ENCODE measurements at regions not wholly inside any gene's neighbourhood (a gene's known extent, or its start where the extent isn't known, plus 50 kb on each side); places are given as distances from the start of the nearest gene placed in this dataset.

GRCh38 chr2:81093031-81093430 is 788.5 kb upstream of the LRRTM1 start:
- TF ChIP-seq CTCF (conservative IDR thresholded peaks at IDR 0.05 in 1 of 2, IDR thresholded peaks at IDR 0.05 in 1 of 2; ENCODE audit: low read depth in 1 of 2, low read length in 2 of 2), result no peak
- no peak for TF ChIP-seq EZH2 (IDR thresholded peaks at IDR 0.05; ENCODE audit: low read length, missing control alignments)

Measured in fibroblast of lung (primary cell).